ENCODE measurements at regions not wholly inside any gene's neighbourhood (a gene's known extent, or its start where the extent isn't known, plus 50 kb on each side); places are given as distances from the start of the nearest gene placed in this dataset.

DNA sequence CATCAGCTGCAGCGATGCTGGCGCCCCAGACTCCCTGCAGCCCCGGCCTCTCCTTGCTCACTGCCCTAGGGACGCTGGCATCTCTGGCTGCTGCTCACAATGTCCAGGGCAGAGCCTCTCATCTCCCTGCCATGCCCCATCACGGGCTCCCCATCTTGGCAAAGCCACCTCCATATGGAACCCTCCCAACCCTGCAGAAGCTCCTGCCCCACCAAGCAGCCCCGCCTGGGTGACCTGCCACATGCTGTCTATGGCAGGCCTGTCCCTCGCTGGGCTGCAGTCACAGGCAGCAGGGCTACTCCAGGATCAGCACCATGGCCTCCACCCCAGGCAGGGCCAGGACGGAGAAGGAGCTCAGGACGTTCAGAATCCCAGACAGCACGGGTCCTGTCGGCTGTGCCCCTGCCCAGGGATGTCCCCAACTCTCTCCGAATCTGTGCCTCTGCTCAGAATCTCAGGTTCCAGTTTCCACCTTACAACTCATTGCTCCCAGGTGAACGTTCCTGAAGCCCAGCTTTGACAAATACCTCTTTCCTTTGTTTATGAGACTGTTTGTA lies 58.4 kb downstream of the PLXNA1 start:
- WGBS (ENCODE audit: missing lambda C conversion rate) = 64% methylated on average over 11 of the region's 13 CpGs
- H3K4me2 ChIP-seq = no peak overlapping the region
- FAIRE-seq = no peak
- CTCF ChIA-PET = no interaction called here
- H3K9me3 ChIP-seq = no peaks in the 10 kb centered on the region
- DNase-seq (ENCODE audit: low read depth in 1 of 2, low spot score in 1 of 2) = no peak
- ATAC-seq = no peak
- no peak overlapping the region for H3K4me3 ChIP-seq
- TF ChIP-seq CHD2 (IDR thresholded peaks at IDR 0.05; ENCODE audit: low read length, partially characterized antibody) (no peak), EP300 (IDR thresholded peaks at IDR 0.05) (no peak), JUNB (IDR thresholded peaks at IDR 0.05) (no peak), RAD21 (conservative IDR thresholded peaks at IDR 0.05 in 1 of 2, IDR thresholded peaks at IDR 0.05 in 1 of 2) (no peak), RNF2 (IDR thresholded peaks at IDR 0.05; ENCODE audit: borderline replicate concordance, low read depth) (no peak), ESRRA (IDR thresholded peaks at IDR 0.05; ENCODE audit: borderline replicate concordance, low read length) (no peak), MAFK (IDR thresholded peaks at IDR 0.05; ENCODE audit: partially characterized antibody) (no peak)
- H3K4me1 ChIP-seq = no peaks in the 10 kb centered on the region
- POLR2A ChIA-PET = no interaction called here
- no peak overlapping the region for H3K27ac ChIP-seq

DNA sequence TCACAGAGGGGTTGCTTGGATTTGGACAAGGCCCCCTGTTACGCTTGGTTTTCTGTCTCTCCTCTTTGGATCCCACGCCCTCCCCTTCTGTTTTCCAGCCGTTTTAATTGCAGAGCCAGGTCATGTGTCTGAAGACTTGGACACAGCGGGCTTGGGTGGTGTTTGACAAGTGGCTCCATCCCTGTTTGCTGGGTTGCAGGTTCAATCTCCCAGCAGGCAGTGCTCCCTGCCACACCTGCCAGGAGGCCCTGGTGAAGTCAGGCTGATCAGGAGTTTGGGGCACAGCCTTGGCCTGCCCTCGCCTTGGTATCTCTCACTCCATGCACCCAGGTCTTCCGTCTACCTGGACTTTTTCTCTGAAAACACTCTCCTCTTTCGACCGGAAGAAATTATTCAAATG lies 59.0 kb downstream of the PLXNA1 start:
- Histone ChIP-seq H3K4me1 (no peaks in the 10 kb centered on the region), H3K27ac (no peak overlapping the region), H3K9me3 (no peaks in the 10 kb centered on the region), H3K4me3 (no peak overlapping the region), H3K4me2 (no peak overlapping the region)
- CTCF ChIA-PET = no interaction called here
- TF ChIP-seq, protein P1, sequence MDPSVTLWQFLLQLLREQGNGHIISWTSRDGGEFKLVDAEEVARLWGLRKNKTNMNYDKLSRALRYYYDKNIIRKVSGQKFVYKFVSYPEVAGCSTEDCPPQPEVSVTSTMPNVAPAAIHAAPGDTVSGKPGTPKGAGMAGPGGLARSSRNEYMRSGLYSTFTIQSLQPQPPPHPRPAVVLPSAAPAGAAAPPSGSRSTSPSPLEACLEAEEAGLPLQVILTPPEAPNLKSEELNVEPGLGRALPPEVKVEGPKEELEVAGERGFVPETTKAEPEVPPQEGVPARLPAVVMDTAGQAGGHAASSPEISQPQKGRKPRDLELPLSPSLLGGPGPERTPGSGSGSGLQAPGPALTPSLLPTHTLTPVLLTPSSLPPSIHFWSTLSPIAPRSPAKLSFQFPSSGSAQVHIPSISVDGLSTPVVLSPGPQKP (IDR thresholded peaks at IDR 0.05; ENCODE audit: low read depth, low read length) = no peak
- TF ChIP-seq, protein P2, sequence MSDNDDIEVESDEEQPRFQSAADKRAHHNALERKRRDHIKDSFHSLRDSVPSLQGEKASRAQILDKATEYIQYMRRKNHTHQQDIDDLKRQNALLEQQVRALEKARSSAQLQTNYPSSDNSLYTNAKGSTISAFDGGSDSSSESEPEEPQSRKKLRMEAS (IDR thresholded peaks at IDR 0.05) = no peak
- TF ChIP-seq POLR2A (IDR thresholded peaks at IDR 0.05; ENCODE audit: low read length) (no peak), RNF2 (IDR thresholded peaks at IDR 0.05; ENCODE audit: borderline replicate concordance, low read depth) (no peak)
- TF ChIP-seq, protein P3, sequence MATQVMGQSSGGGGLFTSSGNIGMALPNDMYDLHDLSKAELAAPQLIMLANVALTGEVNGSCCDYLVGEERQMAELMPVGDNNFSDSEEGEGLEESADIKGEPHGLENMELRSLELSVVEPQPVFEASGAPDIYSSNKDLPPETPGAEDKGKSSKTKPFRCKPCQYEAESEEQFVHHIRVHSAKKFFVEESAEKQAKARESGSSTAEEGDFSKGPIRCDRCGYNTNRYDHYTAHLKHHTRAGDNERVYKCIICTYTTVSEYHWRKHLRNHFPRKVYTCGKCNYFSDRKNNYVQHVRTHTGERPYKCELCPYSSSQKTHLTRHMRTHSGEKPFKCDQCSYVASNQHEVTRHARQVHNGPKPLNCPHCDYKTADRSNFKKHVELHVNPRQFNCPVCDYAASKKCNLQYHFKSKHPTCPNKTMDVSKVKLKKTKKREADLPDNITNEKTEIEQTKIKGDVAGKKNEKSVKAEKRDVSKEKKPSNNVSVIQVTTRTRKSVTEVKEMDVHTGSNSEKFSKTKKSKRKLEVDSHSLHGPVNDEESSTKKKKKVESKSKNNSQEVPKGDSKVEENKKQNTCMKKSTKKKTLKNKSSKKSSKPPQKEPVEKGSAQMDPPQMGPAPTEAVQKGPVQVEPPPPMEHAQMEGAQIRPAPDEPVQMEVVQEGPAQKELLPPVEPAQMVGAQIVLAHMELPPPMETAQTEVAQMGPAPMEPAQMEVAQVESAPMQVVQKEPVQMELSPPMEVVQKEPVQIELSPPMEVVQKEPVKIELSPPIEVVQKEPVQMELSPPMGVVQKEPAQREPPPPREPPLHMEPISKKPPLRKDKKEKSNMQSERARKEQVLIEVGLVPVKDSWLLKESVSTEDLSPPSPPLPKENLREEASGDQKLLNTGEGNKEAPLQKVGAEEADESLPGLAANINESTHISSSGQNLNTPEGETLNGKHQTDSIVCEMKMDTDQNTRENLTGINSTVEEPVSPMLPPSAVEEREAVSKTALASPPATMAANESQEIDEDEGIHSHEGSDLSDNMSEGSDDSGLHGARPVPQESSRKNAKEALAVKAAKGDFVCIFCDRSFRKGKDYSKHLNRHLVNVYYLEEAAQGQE (IDR thresholded peaks at IDR 0.05) = no peak
- 70% methylated on average over 8 of the region's 8 CpGs for WGBS (ENCODE audit: missing lambda C conversion rate)
- DNase-seq (ENCODE audit: low read depth in 1 of 2, low spot score in 1 of 2) (no peak), FAIRE-seq (no peak), ATAC-seq (no peak)
- POLR2A ChIA-PET = no interaction called here

DNA sequence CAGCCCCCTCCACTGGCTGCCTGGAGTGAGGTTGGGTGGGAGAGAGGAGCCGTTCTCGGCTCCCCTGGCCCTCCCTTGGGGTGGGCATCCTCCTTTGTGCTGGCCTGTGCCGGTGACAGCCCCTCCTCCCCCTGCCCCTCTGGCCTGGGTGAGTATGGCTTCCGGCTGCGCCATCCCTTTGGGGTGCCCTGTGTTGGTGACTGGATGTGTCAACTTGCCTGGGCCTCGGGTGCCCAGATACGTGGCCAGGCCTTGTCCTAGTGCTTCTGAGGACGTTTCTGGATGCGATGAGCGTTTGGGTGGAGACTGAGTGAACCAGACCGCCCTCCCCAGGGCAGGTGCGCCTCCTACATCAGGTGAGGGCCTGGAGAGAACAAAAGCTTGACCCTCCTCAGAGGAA lies 59.7 kb downstream of the PLXNA1 start:
- CTCF ChIA-PET = no interaction called here
- DNase-seq (ENCODE audit: low read depth in 1 of 2, low spot score in 1 of 2) = no peak
- POLR2A ChIA-PET = no interaction called here
- H3K4me3 ChIP-seq = no peak overlapping the region
- FAIRE-seq = no peak
- H3K9me3 ChIP-seq = no peaks in the 10 kb centered on the region
- TF ChIP-seq FOSB (CRISPR knock-in tag; IDR thresholded peaks at IDR 0.05) (no peak), JUN (IDR thresholded peaks at IDR 0.05) (no peak), NR3C1 (IDR thresholded peaks at IDR 0.05) (no peak), ZSCAN20 (CRISPR knock-in tag; IDR thresholded peaks at IDR 0.05) (no peak), FOXS1 (CRISPR knock-in tag; IDR thresholded peaks at IDR 0.05) (no peak), NPAS2 (CRISPR knock-in tag; IDR thresholded peaks at IDR 0.05; ENCODE audit: borderline replicate concordance) (no peak), POLR2AphosphoS2 (conservative IDR thresholded peaks at IDR 0.05; ENCODE audit: low read length) (no peak), CBX2 (IDR thresholded peaks at IDR 0.05; ENCODE audit: borderline replicate concordance, low read depth) (no peak), HOXB5 (CRISPR knock-in tag; IDR thresholded peaks at IDR 0.05) (no peak), RARB (CRISPR knock-in tag; IDR thresholded peaks at IDR 0.05) (no peak), ZNF302 (CRISPR knock-in tag; IDR thresholded peaks at IDR 0.05) (no peak), ZFP36 (IDR thresholded peaks at IDR 0.05; ENCODE audit: borderline replicate concordance, partially characterized antibody) (no peak), SMC3 (IDR thresholded peaks at IDR 0.05) (no peak), HDAC2 (IDR thresholded peaks at IDR 0.05) (no peak), EHF (CRISPR knock-in tag; IDR thresholded peaks at IDR 0.05) (no peak), GATA3 (IDR thresholded peaks at IDR 0.05; ENCODE audit: borderline replicate concordance) (no peak), MYC (IDR thresholded peaks at IDR 0.05; ENCODE audit: borderline replicate concordance, low read length) (no peak)
- TF ChIP-seq, protein P4, sequence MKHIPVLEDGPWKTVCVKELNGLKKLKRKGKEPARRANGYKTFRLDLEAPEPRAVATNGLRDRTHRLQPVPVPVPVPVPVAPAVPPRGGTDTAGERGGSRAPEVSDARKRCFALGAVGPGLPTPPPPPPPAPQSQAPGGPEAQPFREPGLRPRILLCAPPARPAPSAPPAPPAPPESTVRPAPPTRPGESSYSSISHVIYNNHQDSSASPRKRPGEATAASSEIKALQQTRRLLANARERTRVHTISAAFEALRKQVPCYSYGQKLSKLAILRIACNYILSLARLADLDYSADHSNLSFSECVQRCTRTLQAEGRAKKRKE (CRISPR knock-in tag; IDR thresholded peaks at IDR 0.05; ENCODE audit: low read depth) = no peak
- TF ChIP-seq, protein P5, sequence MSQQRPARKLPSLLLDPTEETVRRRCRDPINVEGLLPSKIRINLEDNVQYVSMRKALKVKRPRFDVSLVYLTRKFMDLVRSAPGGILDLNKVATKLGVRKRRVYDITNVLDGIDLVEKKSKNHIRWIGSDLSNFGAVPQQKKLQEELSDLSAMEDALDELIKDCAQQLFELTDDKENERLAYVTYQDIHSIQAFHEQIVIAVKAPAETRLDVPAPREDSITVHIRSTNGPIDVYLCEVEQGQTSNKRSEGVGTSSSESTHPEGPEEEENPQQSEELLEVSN (IDR thresholded peaks at IDR 0.05; ENCODE audit: borderline replicate concordance, low read depth) = no peak
- TF ChIP-seq, protein P2 (IDR thresholded peaks at IDR 0.05) = no peak
- no peak for ATAC-seq
- 76% methylated on average over 5 of the region's 12 CpGs for WGBS (ENCODE audit: missing lambda C conversion rate)
- no peak overlapping the region for H3K4me2 ChIP-seq
- H3K4me1 ChIP-seq = no peaks in the 10 kb centered on the region
- H3K27ac ChIP-seq = no peak overlapping the region

Measured in A549 (cell line).